HCT116 (cell line): ENCODE measurements at regions not wholly inside any gene's neighbourhood (a gene's known extent, or its start where the extent isn't known, plus 50 kb on each side); places are given as distances from the start of the nearest gene placed in this dataset.

ENCODE experiments used
- ATAC-seq: fragments of 200-7000 bp; cut with Tn5 transposase; 2 replicates; pipeline ENCODE4 v1.9.1; 2020; ENCODE audit warnings: mild to moderate bottlenecking, moderate library complexity
- BruUV-seq: library from RNA; stranded (reverse); fragments of 400-500 nt; replicated peaks from 2 replicates; lab custom pipeline; 2021; lab: Mats Ljungman, UMichigan
- CTCF ChIA-PET: fragments of 300-600 bp; sonication (Branson Sonifier 250); formaldehyde crosslinking; loops from one replicate; lab custom pipeline; 2021; ENCODE audit warnings: antibody characterized with exemption; lab: Charles Lee
- POLR2A ChIA-PET: fragments of 300-600, 350-600 bp; sonication (Branson Sonifier 250); formaldehyde crosslinking; loops from one replicate; lab custom pipeline; 2021; ENCODE audit warnings: antibody characterized with exemption; lab: Charles Lee
- RAD21 ChIA-PET, 2 experiments: fragments of 300-600 bp; sonication (Branson Sonifier 250); formaldehyde crosslinking; loops; one replicate each; lab custom pipeline; 2023; ENCODE audit warnings: low total read pairs in 2 of 2; ENCODE audit not compliant: uncharacterized antibody in 2 of 2, unreplicated experiment in 2 of 2, low non-redundant PET in 1 of 2; lab: Charles Lee
- DNase-seq: peaks from one replicate; pipeline ENCODE4 v3.0.0-alpha.2; 2010; ENCODE audit warnings: low read depth, low spot score
- H2AFZ ChIP-seq: fragments of 200-600 bp; shearing (Covaris generic), sonication (generic); 2 replicates; pipeline ENCODE4 v1.6.1; 2017; ENCODE audit warnings: low read depth, mixed run types, mixed read lengths, antibody characterized with exemption, low read length; ENCODE audit not compliant: poor library complexity, severe bottlenecking
- H3K27ac ChIP-seq: 2 replicates; pipeline ENCODE4 v1.5.1; 2012; ENCODE audit warnings: low read depth, low read length
- H3K27me3 ChIP-seq: fragments of 200-600 bp; sonication (generic); 2 replicates; pipeline ENCODE4 v1.6.1; 2016; ENCODE audit warnings: mixed run types, low read length, mixed read lengths; ENCODE audit not compliant: insufficient read depth
- H3K36me3 ChIP-seq, 2 experiments: fragments of 200-500 bp in 1 of 2; fragments of 200-600 bp in 1 of 2; sonication (Bioruptor generic) in 1 of 2; sonication (generic) in 1 of 2; 2 replicates each; pipeline versions ENCODE4 v1.5.1 to v1.6.1; 2014 to 2016; ENCODE audit warnings: low read length in 2 of 2, inconsistent platforms in 1 of 2, mixed read lengths in 1 of 2, mixed run types in 1 of 2; ENCODE audit not compliant: insufficient read depth in 2 of 2, control insufficient read depth in 1 of 2
- H3K4me1 ChIP-seq, 2 experiments: fragments of 200-600 bp in 1 of 2; sonication (generic) in 1 of 2; 2 replicates each; pipeline versions ENCODE4 v1.5.1 to v1.6.1; 2012 to 2017; ENCODE audit warnings: low read length in 2 of 2, inconsistent platforms in 1 of 2, mild to moderate bottlenecking in 1 of 2, mixed read lengths in 1 of 2, mixed run types in 1 of 2, moderate library complexity in 1 of 2; ENCODE audit not compliant: insufficient read depth in 2 of 2, control insufficient read depth in 1 of 2
- H3K4me2 ChIP-seq: fragments of 200-600 bp; sonication (generic); 2 replicates; pipeline ENCODE4 v1.6.1; 2017; ENCODE audit warnings: mixed run types, low read length, mixed read lengths
- H3K4me3 ChIP-seq, 2 experiments: fragments of 200-600 bp in 1 of 2; sonication (generic) in 1 of 2; replicated peaks in 1 of 2; 2 replicates each; pipeline ENCODE4 v1.5.1; 2011 to 2016; ENCODE audit warnings: low read length in 2 of 2, control low read depth in 1 of 2, low read depth in 1 of 2, mild to moderate bottlenecking in 1 of 2, mixed read lengths in 1 of 2, mixed run types in 1 of 2
- H3K79me2 ChIP-seq: fragments of 200-600 bp; sonication (generic); 2 replicates; pipeline ENCODE4 v1.6.1; 2017; ENCODE audit warnings: mild to moderate bottlenecking, mixed run types, low read length, moderate library complexity, mixed read lengths; ENCODE audit not compliant: insufficient read depth
- H3K9ac ChIP-seq: fragments of 200-600 bp; sonication (generic); 2 replicates; pipeline ENCODE4 v1.6.1; 2016; ENCODE audit warnings: low read length, mixed read lengths
- H3K9me2 ChIP-seq: fragments of 200-600 bp; sonication (generic), shearing (Covaris generic); 2 replicates; pipeline ENCODE4 v1.6.1; 2017; ENCODE audit warnings: mixed run types, mild to moderate bottlenecking, moderate library complexity; ENCODE audit not compliant: insufficient read depth
- H3K9me3 ChIP-seq, 2 experiments: fragments of 200-500 bp in 1 of 2; fragments of 200-600 bp in 1 of 2; sonication (Bioruptor generic) in 1 of 2; sonication (generic) in 1 of 2; 2 replicates each; pipeline ENCODE4 v1.6.1; 2014 to 2017; ENCODE audit warnings: low read length in 2 of 2, mixed read lengths in 2 of 2, inconsistent platforms in 1 of 2, low read depth in 1 of 2, mild to moderate bottlenecking in 1 of 2, mixed run types in 1 of 2, moderate library complexity in 1 of 2; ENCODE audit not compliant: control insufficient read depth in 1 of 2, insufficient read depth in 1 of 2
- H4K20me1 ChIP-seq: fragments of 200-600 bp; sonication (generic), shearing (Covaris generic); 2 replicates; pipeline ENCODE4 v1.6.1; 2017; ENCODE audit warnings: mixed run types, mild to moderate bottlenecking, moderate library complexity; ENCODE audit not compliant: insufficient read depth
- EZH2 ChIP-seq: fragments of 200-600 bp; sonication (generic); IDR thresholded peaks from 2 replicates; pipeline ENCODE4 v1.6.1; 2017; ENCODE audit warnings: antibody characterized with exemption, mixed run types
- EZH2phosphoT487 ChIP-seq: fragments of 200-600 bp; IDR thresholded peaks from 2 replicates; pipeline ENCODE4 v1.6.1; 2018; ENCODE audit warnings: antibody characterized with exemption, borderline replicate concordance
- FOSL1 ChIP-seq: IDR thresholded peaks from 2 replicates; pipeline ENCODE4 v1.6.1; 2012; ENCODE audit warnings: low read depth
- POLR2AphosphoS5 ChIP-seq: IDR thresholded peaks from 2 replicates; pipeline ENCODE4 v1.6.1; 2011; ENCODE audit warnings: mild to moderate bottlenecking, low read depth, low read length, moderate library complexity
- REST ChIP-seq: IDR thresholded peaks from 2 replicates; pipeline ENCODE4 v1.6.1; 2012; ENCODE audit warnings: low read depth
- intact Hi-C: fragments of 100-400 bp; cut with micrococcal nuclease; formaldehyde crosslinking; loops from 2 replicates; pipeline ENCODE4 v1.10.0; 2022
- TF ChIP-seq, protein P1 (sequence below): IDR thresholded peaks from 2 replicates; pipeline ENCODE4 v1.6.1; 2011; ENCODE audit warnings: mild to moderate bottlenecking, low read length, moderate library complexity; ENCODE audit not compliant: insufficient replicate concordance; ENCODE audit errors: extremely low read depth
- TF ChIP-seq, protein P2 (sequence below): IDR thresholded peaks from 2 replicates; pipeline ENCODE4 v1.6.1; 2012

DNA sequence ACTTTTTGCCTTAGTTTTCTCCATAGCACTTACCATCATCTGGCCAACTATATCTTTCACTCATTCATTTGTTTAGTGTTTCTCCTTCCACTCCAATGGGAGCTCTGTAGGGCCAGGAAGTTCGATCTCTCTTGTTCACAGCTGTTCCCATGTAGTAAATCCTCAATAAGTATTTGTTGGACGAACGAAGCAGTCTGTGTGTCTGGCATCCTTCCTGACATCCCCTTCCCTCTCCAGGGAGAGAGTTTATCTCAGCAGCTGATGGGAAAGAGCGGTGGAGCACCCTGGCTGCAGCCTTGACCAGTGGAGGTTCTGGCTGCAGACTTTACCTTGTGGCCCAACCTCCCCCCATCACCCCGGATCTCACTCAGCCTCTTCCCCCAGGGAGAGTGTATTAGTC, 141.7 kb downstream of the CHST1 start:
- H3K79me2 ChIP-seq, result no peaks in the 10 kb centered on the region
- BruUV-seq, result no TSS peak
- H4K20me1 ChIP-seq, result no peaks in the 10 kb centered on the region
- ATAC-seq (no peak), DNase-seq (no peak)
- no peaks in the 10 kb centered on the region for H3K36me3 ChIP-seq
- no peaks in the 10 kb centered on the region for H3K4me1 ChIP-seq
- POLR2A ChIA-PET, result no interaction called here
- no peaks in the 10 kb centered on the region for H3K9me2 ChIP-seq
- H3K27me3 ChIP-seq, result peaks cover 30% of the 10 kb centered on the region; the same call in 1 of the 2 replicates
- no peak overlapping the region for H3K4me3 ChIP-seq
- CTCF ChIA-PET, result no interaction called here
- intact Hi-C loops, result no loop called here
- H3K27ac ChIP-seq, result no peak overlapping the region
- H3K9me3 ChIP-seq, result no peaks in the 10 kb centered on the region
- H3K9ac ChIP-seq, result no peak overlapping the region
- RAD21 ChIA-PET, result no interaction called here
- H3K4me2 ChIP-seq, result no peak overlapping the region
- no peak overlapping the region for H2AFZ ChIP-seq
- TF ChIP-seq REST, result no peak
- TF ChIP-seq, protein P1, sequence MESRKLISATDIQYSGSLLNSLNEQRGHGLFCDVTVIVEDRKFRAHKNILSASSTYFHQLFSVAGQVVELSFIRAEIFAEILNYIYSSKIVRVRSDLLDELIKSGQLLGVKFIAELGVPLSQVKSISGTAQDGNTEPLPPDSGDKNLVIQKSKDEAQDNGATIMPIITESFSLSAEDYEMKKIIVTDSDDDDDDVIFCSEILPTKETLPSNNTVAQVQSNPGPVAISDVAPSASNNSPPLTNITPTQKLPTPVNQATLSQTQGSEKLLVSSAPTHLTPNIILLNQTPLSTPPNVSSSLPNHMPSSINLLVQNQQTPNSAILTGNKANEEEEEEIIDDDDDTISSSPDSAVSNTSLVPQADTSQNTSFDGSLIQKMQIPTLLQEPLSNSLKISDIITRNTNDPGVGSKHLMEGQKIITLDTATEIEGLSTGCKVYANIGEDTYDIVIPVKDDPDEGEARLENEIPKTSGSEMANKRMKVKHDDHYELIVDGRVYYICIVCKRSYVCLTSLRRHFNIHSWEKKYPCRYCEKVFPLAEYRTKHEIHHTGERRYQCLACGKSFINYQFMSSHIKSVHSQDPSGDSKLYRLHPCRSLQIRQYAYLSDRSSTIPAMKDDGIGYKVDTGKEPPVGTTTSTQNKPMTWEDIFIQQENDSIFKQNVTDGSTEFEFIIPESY, result no peak
- TF ChIP-seq POLR2AphosphoS5, result no peak
- TF ChIP-seq EZH2phosphoT487, result no peak
- TF ChIP-seq, protein P2, sequence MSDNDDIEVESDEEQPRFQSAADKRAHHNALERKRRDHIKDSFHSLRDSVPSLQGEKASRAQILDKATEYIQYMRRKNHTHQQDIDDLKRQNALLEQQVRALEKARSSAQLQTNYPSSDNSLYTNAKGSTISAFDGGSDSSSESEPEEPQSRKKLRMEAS, result no peak
- TF ChIP-seq FOSL1, result no peak
- no peak for TF ChIP-seq EZH2
- TF ChIP-seq, all 23 proteins: peak for 0
